Left ventricle myocardium inferior (tissue), 1 donor: ENCODE measurements at regions not wholly inside any gene's neighbourhood (a gene's known extent, or its start where the extent isn't known, plus 50 kb on each side); places are given as distances from the start of the nearest gene placed in this dataset.

Source experiments
- DNase-seq: peaks from one replicate; pipeline ENCODE4 v3.0.0-alpha.2; 2020
- H3K27ac ChIP-seq: fragments of 200-600 bp; replicated peaks from 2 replicates; pipeline ENCODE4 v1.8.0; 2021
- H3K27me3 ChIP-seq: fragments of 200-600 bp; 2 replicates; pipeline ENCODE4 v1.8.0; 2021; ENCODE audit warnings: low read depth
- H3K36me3 ChIP-seq: fragments of 200-600 bp; 2 replicates; pipeline ENCODE4 v1.8.0; 2021
- H3K4me1 ChIP-seq: fragments of 200-600 bp; 2 replicates; pipeline ENCODE4 v1.8.0; 2021
- H3K4me3 ChIP-seq: fragments of 200-600 bp; 2 replicates; pipeline ENCODE4 v1.8.0; 2021; ENCODE audit warnings: mild to moderate bottlenecking, moderate library complexity
- H3K9me3 ChIP-seq: fragments of 200-600 bp; replicated peaks from 2 replicates; pipeline ENCODE4 v1.8.0; 2021
- intact Hi-C: fragments of 100-400 bp; cut with micrococcal nuclease; formaldehyde crosslinking; loops from one replicate; pipeline ENCODE4 v1.11.0; 2022
- TF ChIP-seq, protein P1 (sequence below): fragments of 200-600 bp; IDR thresholded peaks from 2 replicates; pipeline ENCODE4 v1.8.0; 2021; ENCODE audit warnings: antibody characterized with exemption, mild to moderate bottlenecking, borderline replicate concordance
- donor health status: DM: no; HTN: yes; CAD: no; lungs with severe emphysema.

DNA sequence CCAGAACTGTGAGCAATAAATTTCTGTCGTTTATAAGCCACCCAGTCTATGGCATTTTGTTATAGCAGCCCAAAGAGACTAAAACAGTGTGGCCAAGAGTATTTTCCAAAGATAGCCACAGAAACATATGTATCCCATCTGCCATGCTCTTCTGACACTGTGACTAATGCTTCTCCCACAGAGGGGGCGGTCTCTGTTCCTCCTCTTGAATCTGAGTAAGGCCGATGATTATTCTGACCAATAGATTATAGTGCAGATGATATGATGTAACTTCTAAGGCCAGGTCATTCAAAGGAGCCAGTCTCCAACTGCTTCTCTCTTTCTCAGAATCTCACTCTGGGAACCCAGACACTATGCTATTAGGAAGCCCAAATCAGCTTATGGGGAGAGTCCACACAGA lies 570.7 kb downstream of the BCOR start:
- no peaks in the 10 kb centered on the region for H3K36me3 ChIP-seq
- TF ChIP-seq, protein P1, sequence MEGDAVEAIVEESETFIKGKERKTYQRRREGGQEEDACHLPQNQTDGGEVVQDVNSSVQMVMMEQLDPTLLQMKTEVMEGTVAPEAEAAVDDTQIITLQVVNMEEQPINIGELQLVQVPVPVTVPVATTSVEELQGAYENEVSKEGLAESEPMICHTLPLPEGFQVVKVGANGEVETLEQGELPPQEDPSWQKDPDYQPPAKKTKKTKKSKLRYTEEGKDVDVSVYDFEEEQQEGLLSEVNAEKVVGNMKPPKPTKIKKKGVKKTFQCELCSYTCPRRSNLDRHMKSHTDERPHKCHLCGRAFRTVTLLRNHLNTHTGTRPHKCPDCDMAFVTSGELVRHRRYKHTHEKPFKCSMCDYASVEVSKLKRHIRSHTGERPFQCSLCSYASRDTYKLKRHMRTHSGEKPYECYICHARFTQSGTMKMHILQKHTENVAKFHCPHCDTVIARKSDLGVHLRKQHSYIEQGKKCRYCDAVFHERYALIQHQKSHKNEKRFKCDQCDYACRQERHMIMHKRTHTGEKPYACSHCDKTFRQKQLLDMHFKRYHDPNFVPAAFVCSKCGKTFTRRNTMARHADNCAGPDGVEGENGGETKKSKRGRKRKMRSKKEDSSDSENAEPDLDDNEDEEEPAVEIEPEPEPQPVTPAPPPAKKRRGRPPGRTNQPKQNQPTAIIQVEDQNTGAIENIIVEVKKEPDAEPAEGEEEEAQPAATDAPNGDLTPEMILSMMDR: no peak
- H3K27ac ChIP-seq: no peak overlapping the region
- DNase-seq: no peak
- H3K27me3 ChIP-seq: no peaks in the 10 kb centered on the region
- peaks cover 5% of the 10 kb centered on the region for H3K9me3 ChIP-seq
- intact Hi-C loops: no loop called here
- H3K4me1 ChIP-seq: no peaks in the 10 kb centered on the region
- no peak overlapping the region for H3K4me3 ChIP-seq

DNA sequence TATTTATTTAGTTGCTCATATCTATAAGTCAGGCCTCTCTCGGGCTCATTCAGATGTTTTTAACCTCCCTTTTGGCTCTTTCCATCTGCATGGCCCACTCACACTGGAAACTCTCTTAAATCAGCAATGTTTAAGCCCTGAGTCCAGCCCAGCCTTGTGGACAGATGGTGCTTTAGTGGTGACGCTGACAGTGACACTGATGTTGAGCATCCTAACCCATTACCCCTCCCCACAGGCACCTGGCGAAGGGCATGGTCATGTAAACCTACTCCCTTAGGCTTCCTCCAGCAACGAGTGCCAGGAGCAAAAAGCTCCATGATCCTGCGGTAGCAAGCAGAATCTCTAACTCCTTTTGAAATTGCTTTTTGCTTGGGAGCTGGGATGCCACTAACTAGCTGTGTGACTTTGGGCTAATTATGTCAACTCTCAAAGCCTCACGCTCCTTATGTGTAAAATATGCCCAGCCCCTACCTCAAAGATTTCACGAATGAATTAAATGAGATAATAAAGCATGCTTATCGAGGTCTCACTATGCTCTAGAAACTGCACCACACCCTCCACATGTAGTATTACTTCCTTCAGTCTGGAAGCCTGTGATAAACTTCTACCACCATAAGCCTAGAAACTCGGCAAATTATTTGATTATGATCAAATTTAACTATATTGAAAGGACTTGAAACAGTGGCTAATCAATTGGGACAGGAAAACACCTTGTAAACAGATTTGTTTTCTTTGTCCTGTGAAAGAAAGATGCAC lies 569.4 kb downstream of the BCOR start:
- intact Hi-C loops: no loop called here
- H3K9me3 ChIP-seq: peaks cover 5% of the 10 kb centered on the region
- H3K4me1 ChIP-seq: no peaks in the 10 kb centered on the region
- no peak overlapping the region for H3K4me3 ChIP-seq
- H3K27ac ChIP-seq: no peak overlapping the region
- TF ChIP-seq, protein P1: no peak
- H3K36me3 ChIP-seq: no peaks in the 10 kb centered on the region
- no peak for DNase-seq
- H3K27me3 ChIP-seq: no peaks in the 10 kb centered on the region

DNA sequence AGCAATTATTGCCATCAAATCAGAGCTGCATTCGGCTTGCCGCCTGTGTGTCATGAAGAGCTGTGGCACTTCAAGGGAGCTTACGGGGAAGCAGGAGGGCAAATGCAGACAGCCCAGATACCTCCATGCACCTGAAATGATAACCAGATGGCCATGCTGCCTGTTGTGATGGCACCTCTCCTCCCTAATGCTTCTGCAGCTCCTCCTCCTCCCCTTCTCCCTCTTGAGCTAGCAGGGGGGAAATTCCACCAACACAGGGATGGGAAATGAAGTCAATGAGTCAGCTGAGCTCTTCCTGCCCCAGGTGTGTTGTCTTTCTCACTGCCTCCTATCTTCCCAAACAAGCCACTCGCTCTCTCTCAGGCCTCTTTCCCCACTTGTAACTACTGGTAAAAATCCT lies 565.0 kb downstream of the BCOR start:
- intact Hi-C loops: no loop called here
- TF ChIP-seq, protein P1: no peak
- Histone ChIP-seq H3K9me3 (no peaks in the 10 kb centered on the region), H3K4me1 (no peaks in the 10 kb centered on the region), H3K36me3 (no peaks in the 10 kb centered on the region), H3K4me3 (no peak overlapping the region), H3K27me3 (no peaks in the 10 kb centered on the region), H3K27ac (no peak overlapping the region)
- no peak for DNase-seq

DNA sequence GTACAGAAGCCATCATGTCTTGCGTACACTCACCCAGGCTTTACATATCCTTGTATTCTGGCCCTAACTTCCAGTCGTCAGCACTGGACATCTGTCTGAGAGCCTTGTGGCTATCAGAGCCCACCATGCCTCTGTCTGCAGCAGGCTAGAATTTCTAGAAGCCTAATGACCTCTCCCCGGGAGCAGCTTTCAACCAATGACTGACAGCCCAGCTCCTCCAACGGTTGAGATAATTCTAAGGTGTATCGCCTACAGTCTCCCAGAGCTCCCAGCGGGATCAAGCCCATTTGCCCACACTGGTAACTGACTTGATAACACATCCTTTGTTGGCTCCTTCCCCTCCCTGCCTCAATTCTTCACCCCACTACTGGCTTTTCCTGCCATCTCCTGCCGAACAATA lies 562.8 kb downstream of the BCOR start:
- no peaks in the 10 kb centered on the region for H3K4me1 ChIP-seq
- DNase-seq: no peak
- no peaks in the 10 kb centered on the region for H3K27me3 ChIP-seq
- intact Hi-C loops: no loop called here
- no peaks in the 10 kb centered on the region for H3K36me3 ChIP-seq
- no peaks in the 10 kb centered on the region for H3K9me3 ChIP-seq
- no peak overlapping the region for H3K27ac ChIP-seq
- H3K4me3 ChIP-seq: no peak overlapping the region
- TF ChIP-seq, protein P1: no peak

DNA sequence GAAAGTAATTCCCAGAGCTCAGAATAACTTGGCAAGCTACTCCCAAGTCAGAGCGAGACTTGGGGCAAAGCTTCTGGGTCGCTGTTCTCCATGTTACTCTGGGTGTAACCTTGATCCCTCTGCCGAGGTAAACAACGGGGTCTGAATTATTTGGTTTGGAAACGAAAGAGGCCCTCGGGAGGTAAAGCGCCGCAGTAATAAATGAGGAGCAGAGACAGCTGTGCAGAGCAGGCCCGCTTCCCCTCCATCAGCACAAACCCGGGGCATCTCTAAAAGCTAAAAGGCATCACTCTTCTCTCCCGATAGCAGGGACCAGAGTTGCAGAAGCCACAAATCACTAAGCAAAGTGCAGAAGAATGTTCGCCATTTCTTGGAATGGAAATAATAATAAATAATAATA lies 561.5 kb downstream of the BCOR start:
- no peaks in the 10 kb centered on the region for H3K36me3 ChIP-seq
- H3K9me3 ChIP-seq: no peaks in the 10 kb centered on the region
- H3K27me3 ChIP-seq: no peaks in the 10 kb centered on the region
- H3K4me1 ChIP-seq: no peaks in the 10 kb centered on the region
- no peak for DNase-seq
- no peak overlapping the region for H3K4me3 ChIP-seq
- intact Hi-C loops: no loop called here
- TF ChIP-seq, protein P1: no peak
- H3K27ac ChIP-seq: no peak overlapping the region
